Body of pancreas (tissue), 4 donors: ENCODE measurements at regions not wholly inside any gene's neighbourhood (a gene's known extent, or its start where the extent isn't known, plus 50 kb on each side); places are given as distances from the start of the nearest gene placed in this dataset.

Source experiments
- ATAC-seq: fragments of 150-250 bp; one replicate; pipeline ENCODE4 v1.9.1; 2016
- DNase-seq, 4 donors: peaks; one replicate each; pipeline ENCODE4 v3.0.0-alpha.2; 2019
- H3K27ac ChIP-seq, 4 donors: fragments of 200-600 bp; sonication (generic); 1 replicate in 3 of 4; 2 replicates in 1 of 4; pipeline versions ENCODE4 v1.5.1 to v1.6.1; 2016 to 2019; ENCODE audit warnings: mild to moderate bottlenecking in 1 of 4, mixed read lengths in 1 of 4, moderate library complexity in 1 of 4
- H3K27me3 ChIP-seq, 2 donors: fragments of 200-600 bp; sonication (generic); one replicate each; pipeline ENCODE4 v1.6.0; 2016; ENCODE audit warnings: mild to moderate bottlenecking in 1 of 2
- H3K36me3 ChIP-seq, 2 donors: fragments of 200-600 bp; sonication (generic); replicated peaks in 1 of 2; 2 replicates each; pipeline ENCODE4 v1.5.1; 2016; ENCODE audit warnings: low read depth in 2 of 2; ENCODE audit not compliant: insufficient read depth in 1 of 2
- H3K4me1 ChIP-seq: fragments of 200-600 bp; sonication (generic); one replicate; pipeline ENCODE4 v1.6.0; 2016
- H3K4me3 ChIP-seq, 2 donors: fragments of 200-600 bp; sonication (generic); 1 replicate in 1 of 2; 2 replicates in 1 of 2; pipeline ENCODE4 v1.5.1; 2016 to 2019
- H3K9me3 ChIP-seq, 3 donors: fragments of 200-600 bp; sonication (generic); 1 replicate in 2 of 3; 2 replicates in 1 of 3; pipeline ENCODE4 v1.5.1; 2016
- CTCF ChIP-seq, 7 experiments: fragments of 450-650 bp in 4 of 7; fragments of 200-600 bp in 3 of 7; sonication (generic) in 3 of 7; IDR thresholded peaks; one replicate each; pipeline ENCODE4 v1.5.1; 2016 to 2019; ENCODE audit warnings: antibody characterized with exemption in 7 of 7
- POLR2A ChIP-seq, 3 donors: fragments of 450-650 bp; IDR thresholded peaks; one replicate each; pipeline ENCODE4 v1.6.1; 2016; ENCODE audit warnings: antibody characterized with exemption in 3 of 3, mild to moderate bottlenecking in 2 of 3
- WGBS, 2 donors: methylation state at CpG; one replicate each; pipeline ENCODE4 v1.1.5; 2017; 5-methylcytosine and 5-hydroxymethylcytosine counted together
- intact Hi-C: fragments of 100-400 bp; cut with DNase I; formaldehyde crosslinking; loops from one replicate; pipeline ENCODE4 v1.15.1; 2023

- intact Hi-C loops, result no loop called here
- H3K9me3 ChIP-seq, result no peaks in the 10 kb centered on the region
- no peaks in the 10 kb centered on the region for H3K36me3 ChIP-seq
- no peak overlapping the region for H3K4me3 ChIP-seq
- no peak for DNase-seq
- H3K27ac ChIP-seq, result no peak overlapping the region
- H3K27me3 ChIP-seq, result no peaks in the 10 kb centered on the region
- ATAC-seq, result no peak
- H3K4me1 ChIP-seq, result no peaks in the 10 kb centered on the region
- 36 to 38% methylated on average over 2 of the region's 2 CpGs for WGBS, 2 donors
- TF ChIP-seq CTCF (IDR thresholded peaks at IDR 0.05) (no peak), POLR2A (IDR thresholded peaks at IDR 0.05) (no peak)
Observed at GRCh38 chr13:68173111-68173510, 943.0 kb upstream of the PCDH9 start.

DNA sequence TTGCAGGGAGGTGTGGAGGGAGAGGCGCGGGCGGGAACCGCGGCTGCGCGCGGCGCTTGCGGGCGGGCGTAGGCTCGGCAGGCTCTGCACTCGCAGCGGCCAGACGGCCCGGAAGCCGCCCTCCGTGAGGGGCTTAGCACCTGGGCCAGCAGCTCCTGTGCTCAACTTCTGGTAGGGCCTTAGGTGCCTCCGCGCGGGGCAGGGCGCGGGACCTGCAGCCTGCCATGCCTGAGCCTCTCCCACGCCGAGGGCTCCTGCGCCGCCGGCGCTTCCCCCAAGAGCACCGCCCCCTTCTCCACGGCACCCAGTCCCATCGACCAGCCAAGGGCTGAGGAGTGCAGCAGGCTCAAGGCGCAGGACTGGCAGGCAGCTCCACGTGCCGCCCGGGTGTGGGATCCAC, 940.8 kb upstream of the PCDH9 start:
- no peak for ATAC-seq
- Histone ChIP-seq H3K27me3 (no peaks in the 10 kb centered on the region), H3K9me3 (no peaks in the 10 kb centered on the region), H3K27ac (no peak overlapping the region), H3K4me1 (no peaks in the 10 kb centered on the region), H3K4me3 (no peak overlapping the region), H3K36me3 (no peaks in the 10 kb centered on the region)
- TF ChIP-seq POLR2A (IDR thresholded peaks at IDR 0.05) (no peak), CTCF (IDR thresholded peaks at IDR 0.05) (no peak)
- 90 to 93% methylated on average over 15 to 22 of the region's 37 CpGs for WGBS, 2 donors
- no peak for DNase-seq
- intact Hi-C loops, result no loop called here

- intact Hi-C loops, result no loop called here
- no peak overlapping the region for H3K4me3 ChIP-seq
Observed at GRCh38 chr13:68168448-68168847, 938.3 kb upstream of the PCDH9 start.

DNA sequence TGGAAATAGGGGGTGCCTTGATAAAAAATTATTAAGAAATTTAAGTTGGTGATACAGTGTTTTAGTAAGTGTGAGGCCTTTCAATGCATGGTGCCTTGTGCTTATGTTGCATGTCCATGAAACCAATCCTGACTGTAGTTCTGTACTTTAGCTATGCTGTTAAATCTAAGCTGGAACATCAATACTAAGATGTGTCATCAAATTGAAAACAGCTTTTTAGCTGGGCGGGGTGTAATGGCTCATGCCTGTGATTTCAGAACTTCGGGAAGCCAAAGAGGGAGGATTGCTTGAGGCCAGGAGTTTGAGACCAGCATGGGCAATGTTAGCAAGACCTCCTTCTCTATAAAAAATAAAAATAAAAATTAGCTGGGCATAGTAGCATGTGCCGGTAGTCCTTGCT, 930.3 kb upstream of the PCDH9 start:
- H3K27me3 ChIP-seq, result no peaks in the 10 kb centered on the region

More at GRCh38 chr13:68168448-68168847, 938.3 kb upstream of the PCDH9 start:
- Histone ChIP-seq H3K27ac (no peak overlapping the region), H3K27me3 (no peaks in the 10 kb centered on the region), H3K4me1 (no peaks in the 10 kb centered on the region), H3K9me3 (no peaks in the 10 kb centered on the region), H3K36me3 (no peaks in the 10 kb centered on the region)
- no peak for DNase-seq
- no peak for ATAC-seq
- TF ChIP-seq POLR2A (IDR thresholded peaks at IDR 0.05) (no peak), CTCF (IDR thresholded peaks at IDR 0.05) (no peak)

More for the DNA sequence above, 930.3 kb upstream of the PCDH9 start:
- Histone ChIP-seq H3K4me1 (no peaks in the 10 kb centered on the region), H3K27ac (no peak overlapping the region), H3K9me3 (no peaks in the 10 kb centered on the region), H3K36me3 (no peaks in the 10 kb centered on the region), H3K4me3 (no peak overlapping the region)
- intact Hi-C loops, result no loop called here
- ATAC-seq (no peak), DNase-seq (no peak)
- TF ChIP-seq POLR2A (IDR thresholded peaks at IDR 0.05), result no peak
- TF ChIP-seq CTCF (IDR thresholded peaks at IDR 0.05), result no peak
- WGBS, 2 donors, result 60 to 62% methylated on average over 3 of the region's 3 CpGs
